Muscle layer of colon (tissue), 2 donors: ENCODE measurements at regions not wholly inside any gene's neighbourhood (a gene's known extent, or its start where the extent isn't known, plus 50 kb on each side); places are given as distances from the start of the nearest gene placed in this dataset.

Experiments used
- H3K27ac ChIP-seq: one replicate; pipeline ENCODE4 v1.7.0; 2013; ENCODE audit warnings: low read depth, mild to moderate bottlenecking, low read length, moderate library complexity
- H3K27me3 ChIP-seq, 2 donors: one replicate each; pipeline ENCODE4 v1.7.0; 2013; ENCODE audit warnings: low read length in 2 of 2, mild to moderate bottlenecking in 2 of 2; ENCODE audit not compliant: insufficient read depth in 2 of 2, control insufficient read depth in 1 of 2
- H3K36me3 ChIP-seq: one replicate; pipeline ENCODE4 v1.7.0; 2013; ENCODE audit warnings: mild to moderate bottlenecking, low read length; ENCODE audit not compliant: insufficient read depth
- H3K4me1 ChIP-seq: one replicate; pipeline ENCODE4 v1.7.0; 2013; ENCODE audit warnings: mild to moderate bottlenecking, low read length; ENCODE audit not compliant: insufficient read depth
- H3K4me3 ChIP-seq, 2 donors: one replicate each; pipeline ENCODE4 v1.7.0; 2013; ENCODE audit warnings: low read length in 2 of 2, low read depth in 1 of 2, mild to moderate bottlenecking in 1 of 2, moderate library complexity in 1 of 2
- H3K9ac ChIP-seq: one replicate; pipeline ENCODE4 v1.7.0; 2013; ENCODE audit warnings: low read length
- H3K9me3 ChIP-seq: one replicate; pipeline ENCODE4 v1.7.0; 2013; ENCODE audit warnings: mild to moderate bottlenecking, low read length
- donor health status: abdominal sarcoma.
- donor health status: Adenocarcinoma of cecum.

GRCh38 chr5:82390088-82390487, 111.9 kb upstream of the RPS23 start:
- H3K27ac ChIP-seq = no peak overlapping the region
- H3K4me1 ChIP-seq = no peaks in the 10 kb centered on the region
- H3K27me3 ChIP-seq = no peaks in the 10 kb centered on the region
- H3K9ac ChIP-seq = no peak overlapping the region
- no peaks in the 10 kb centered on the region for H3K36me3 ChIP-seq
- H3K4me3 ChIP-seq = no peak overlapping the region
- no peaks in the 10 kb centered on the region for H3K9me3 ChIP-seq

GRCh38 chr5:82389347-82389746, 111.2 kb upstream of the RPS23 start:
- H3K4me3 ChIP-seq = no peak overlapping the region
- no peaks in the 10 kb centered on the region for H3K27me3 ChIP-seq
- H3K4me1 ChIP-seq = no peaks in the 10 kb centered on the region
- H3K9ac ChIP-seq = no peak overlapping the region
- H3K27ac ChIP-seq = no peak overlapping the region
- H3K9me3 ChIP-seq = no peaks in the 10 kb centered on the region
- H3K36me3 ChIP-seq = no peaks in the 10 kb centered on the region

- Histone ChIP-seq H3K27ac (no peak overlapping the region), H3K4me3 (no peak overlapping the region), H3K4me1 (no peaks in the 10 kb centered on the region), H3K27me3 (no peaks in the 10 kb centered on the region), H3K9me3 (no peaks in the 10 kb centered on the region), H3K9ac (no peak overlapping the region), H3K36me3 (no peaks in the 10 kb centered on the region)
These were observed 110.0 kb upstream of the RPS23 start for GRCh38 chr5:82388181-82388580.

- H3K27ac ChIP-seq = no peak overlapping the region
- no peaks in the 10 kb centered on the region for H3K36me3 ChIP-seq
- H3K4me1 ChIP-seq = no peaks in the 10 kb centered on the region
- no peaks in the 10 kb centered on the region for H3K9me3 ChIP-seq
- no peaks in the 10 kb centered on the region for H3K27me3 ChIP-seq
- H3K4me3 ChIP-seq = no peak overlapping the region
- H3K9ac ChIP-seq = no peak overlapping the region
These were observed 109.6 kb upstream of the RPS23 start for GRCh38 chr5:82387819-82388166.

GRCh38 chr5:82387001-82387818, 109.1 kb upstream of the RPS23 start:
- H3K27me3 ChIP-seq = no peaks in the 10 kb centered on the region
- H3K4me3 ChIP-seq = no peak overlapping the region
- no peaks in the 10 kb centered on the region for H3K36me3 ChIP-seq
- no peaks in the 10 kb centered on the region for H3K9me3 ChIP-seq
- no peaks in the 10 kb centered on the region for H3K4me1 ChIP-seq
- no peak overlapping the region for H3K27ac ChIP-seq
- H3K9ac ChIP-seq = no peak overlapping the region

- H3K27me3 ChIP-seq = no peaks in the 10 kb centered on the region
- H3K36me3 ChIP-seq = no peaks in the 10 kb centered on the region
- H3K4me3 ChIP-seq = no peak overlapping the region
- no peaks in the 10 kb centered on the region for H3K4me1 ChIP-seq
- H3K27ac ChIP-seq = no peak overlapping the region
- H3K9me3 ChIP-seq = no peaks in the 10 kb centered on the region
- H3K9ac ChIP-seq = no peak overlapping the region
These were observed 108.4 kb upstream of the RPS23 start for GRCh38 chr5:82386576-82386975.

GRCh38 chr5:82384034-82384750, 106.0 kb upstream of the RPS23 start:
- Histone ChIP-seq H3K9ac (no peak overlapping the region), H3K9me3 (no peaks in the 10 kb centered on the region), H3K4me3 (no peak overlapping the region), H3K27ac (no peak overlapping the region), H3K36me3 (no peaks in the 10 kb centered on the region), H3K4me1 (no peaks in the 10 kb centered on the region), H3K27me3 (no peaks in the 10 kb centered on the region)

GRCh38 chr5:82381591-82381990, 103.4 kb upstream of the RPS23 start:
- Histone ChIP-seq H3K4me1 (no peaks in the 10 kb centered on the region), H3K27me3 (no peaks in the 10 kb centered on the region), H3K27ac (no peak overlapping the region), H3K4me3 (no peak overlapping the region), H3K36me3 (no peaks in the 10 kb centered on the region), H3K9ac (no peak overlapping the region), H3K9me3 (no peaks in the 10 kb centered on the region)

- H3K9me3 ChIP-seq = no peaks in the 10 kb centered on the region
- H3K9ac ChIP-seq = no peak overlapping the region
- H3K27ac ChIP-seq = no peak overlapping the region
- no peaks in the 10 kb centered on the region for H3K27me3 ChIP-seq
- no peaks in the 10 kb centered on the region for H3K36me3 ChIP-seq
- no peaks in the 10 kb centered on the region for H3K4me1 ChIP-seq
- no peak overlapping the region for H3K4me3 ChIP-seq
These were observed 98.2 kb upstream of the RPS23 start for GRCh38 chr5:82376307-82376706.

GRCh38 chr5:82375488-82376244, 97.5 kb upstream of the RPS23 start:
- H3K4me3 ChIP-seq = no peak overlapping the region
- H3K36me3 ChIP-seq = no peaks in the 10 kb centered on the region
- H3K27ac ChIP-seq = no peak overlapping the region
- no peaks in the 10 kb centered on the region for H3K4me1 ChIP-seq
- H3K9ac ChIP-seq = no peak overlapping the region
- no peaks in the 10 kb centered on the region for H3K9me3 ChIP-seq
- no peaks in the 10 kb centered on the region for H3K27me3 ChIP-seq

GRCh38 chr5:82374637-82375036, 96.5 kb upstream of the RPS23 start:
- H3K27me3 ChIP-seq = no peaks in the 10 kb centered on the region
- no peak overlapping the region for H3K9ac ChIP-seq
- no peaks in the 10 kb centered on the region for H3K9me3 ChIP-seq
- H3K27ac ChIP-seq = no peak overlapping the region
- H3K4me3 ChIP-seq = no peak overlapping the region
- no peaks in the 10 kb centered on the region for H3K4me1 ChIP-seq
- H3K36me3 ChIP-seq = no peaks in the 10 kb centered on the region
